ENCODE measurements at regions not wholly inside any gene's neighbourhood (a gene's known extent, or its start where the extent isn't known, plus 50 kb on each side); places are given as distances from the start of the nearest gene placed in this dataset.

DNA sequence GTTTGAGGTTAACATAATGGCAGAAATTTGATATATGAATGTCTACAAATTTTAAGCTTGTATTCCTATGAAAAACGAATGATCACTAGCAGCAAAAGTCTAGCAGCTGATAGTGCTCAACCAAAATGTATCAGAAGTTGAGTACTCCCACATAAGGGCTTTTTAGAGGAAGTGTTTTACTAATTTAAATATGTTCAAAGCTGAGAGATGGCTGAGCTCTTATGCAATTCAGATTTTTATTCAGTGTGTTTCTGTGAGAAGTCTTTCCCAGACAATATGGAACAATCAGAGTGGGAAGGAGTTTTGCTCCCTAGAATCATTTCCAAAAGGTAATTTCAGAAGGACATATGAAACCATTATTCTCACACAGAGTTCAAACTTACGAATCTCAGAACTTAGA lies 327.0 kb downstream of the ZPLD1 start:
- Histone ChIP-seq H3K4me3 (no peak overlapping the region), H3K4me2 (ENCODE audit: control insufficient read depth, insufficient read depth) (no peak overlapping the region), H3K4me1 (ENCODE audit: control insufficient read depth, insufficient read depth, low read length) (no peaks in the 10 kb centered on the region), H3K27me3 (replicated peaks in 1 of 2; ENCODE audit: control insufficient read depth in 2 of 2, insufficient read depth in 2 of 2, low read length in 1 of 2) (no peaks in the 10 kb centered on the region), H3K79me2 (ENCODE audit: control insufficient read depth, insufficient read depth, low read length) (no peaks in the 10 kb centered on the region), H4K20me1 (ENCODE audit: control insufficient read depth, insufficient read depth) (no peaks in the 10 kb centered on the region), H3K9ac (ENCODE audit: control insufficient read depth, insufficient read depth, low read length) (no peak overlapping the region), H2AFZ (ENCODE audit: control insufficient read depth, low read depth, low read length) (no peak overlapping the region), H3K36me3 (ENCODE audit: control insufficient read depth in 2 of 2, insufficient read depth in 2 of 2, low read length in 1 of 2) (no peaks in the 10 kb centered on the region), H3K27ac (ENCODE audit: control insufficient read depth, insufficient read depth) (no peak overlapping the region), H3K9me3 (replicated peaks; ENCODE audit: control insufficient read depth, insufficient read depth, low read length) (no peaks in the 10 kb centered on the region)
- RAD21 ChIA-PET (ENCODE audit: unreplicated experiment), result no interaction called here
- FAIRE-seq (no peak), ATAC-seq (no peak), DNase-seq (ENCODE audit: low read depth, low spot score) (no peak)
- in situ Hi-C loops (cut with MboI), result no loop called here
- WGBS (ENCODE audit: insufficient coverage, insufficient replicate concordance, low lambda C conversion rate, missing lambda C conversion rate), result 0% methylated on average over 2 of the region's 2 CpGs
- POLR2A ChIA-PET, result no interaction called here
- no peak for TF ChIP-seq GATAD2B (conservative IDR thresholded peaks at IDR 0.05; ENCODE audit: low read depth)
- no peak for TF ChIP-seq RB1 (IDR thresholded peaks at IDR 0.05; ENCODE audit: borderline replicate concordance)
- TF ChIP-seq TCF7 (IDR thresholded peaks at IDR 0.05; ENCODE audit: borderline replicate concordance), result no peak
- TF ChIP-seq CHD4 (IDR thresholded peaks at IDR 0.05), result no peak
- no peak for TF ChIP-seq RUNX3 (IDR thresholded peaks at IDR 0.05; ENCODE audit: low read length)
- no peak for TF ChIP-seq POU2F2 (IDR thresholded peaks at IDR 0.05; ENCODE audit: borderline replicate concordance, low read depth, low read length)
- TF ChIP-seq CHD2 (IDR thresholded peaks at IDR 0.05; ENCODE audit: borderline replicate concordance, low read depth, low read length), result no peak
- no peak for TF ChIP-seq PAX5 (IDR thresholded peaks at IDR 0.05; ENCODE audit: borderline replicate concordance, low read depth, low read length)
- TF ChIP-seq EZH2 (IDR thresholded peaks at IDR 0.05; ENCODE audit: borderline replicate concordance, control insufficient read depth, low read depth, low read length), result no peak
- TF ChIP-seq SMC3 (IDR thresholded peaks at IDR 0.05; ENCODE audit: borderline replicate concordance, low read length), result no peak
- TF ChIP-seq BCLAF1 (IDR thresholded peaks at IDR 0.05), result no peak
- TF ChIP-seq NFIC (IDR thresholded peaks at IDR 0.05; ENCODE audit: low read depth, low read length), result no peak
- TF ChIP-seq JUND (IDR thresholded peaks at IDR 0.05; ENCODE audit: low read depth, low read length), result no peak
- no peak for TF ChIP-seq ZBED1 (IDR thresholded peaks at IDR 0.05; ENCODE audit: borderline replicate concordance)
- CTCF ChIA-PET, result interaction anchor here (1.5 to 1.6 kb wide), 2 partner anchors 9 to 14 kb away, joined by 3 to 5 read pairs; no protein-coding TSS in a partner anchor
- intact Hi-C loops (cut with micrococcal nuclease; ENCODE audit: unreplicated experiment), result no loop called here
- SMC1A ChIA-PET (ENCODE audit: uncharacterized antibody, unreplicated experiment), result interaction anchor here (1.4 to 2.1 kb wide), 2 partner anchors 8 to 10 kb away, joined by 5 to 6 read pairs; no protein-coding TSS in a partner anchor
- no TSS peak for BruUV-seq (replicated peaks)
